Raji (cell line): ENCODE measurements at regions not wholly inside any gene's neighbourhood (a gene's known extent, or its start where the extent isn't known, plus 50 kb on each side); places are given as distances from the start of the nearest gene placed in this dataset.
A peak's percentile ranks its signal among the peaks of the same experiment; 100 is the strongest.

Experiments used
- POLR2A ChIP-seq: IDR thresholded peaks from 2 replicates; pipeline ENCODE4 v1.6.1; 2011; ENCODE audit warnings: low read depth, low read length, control low read depth; ENCODE audit not compliant: insufficient read depth

DNA sequence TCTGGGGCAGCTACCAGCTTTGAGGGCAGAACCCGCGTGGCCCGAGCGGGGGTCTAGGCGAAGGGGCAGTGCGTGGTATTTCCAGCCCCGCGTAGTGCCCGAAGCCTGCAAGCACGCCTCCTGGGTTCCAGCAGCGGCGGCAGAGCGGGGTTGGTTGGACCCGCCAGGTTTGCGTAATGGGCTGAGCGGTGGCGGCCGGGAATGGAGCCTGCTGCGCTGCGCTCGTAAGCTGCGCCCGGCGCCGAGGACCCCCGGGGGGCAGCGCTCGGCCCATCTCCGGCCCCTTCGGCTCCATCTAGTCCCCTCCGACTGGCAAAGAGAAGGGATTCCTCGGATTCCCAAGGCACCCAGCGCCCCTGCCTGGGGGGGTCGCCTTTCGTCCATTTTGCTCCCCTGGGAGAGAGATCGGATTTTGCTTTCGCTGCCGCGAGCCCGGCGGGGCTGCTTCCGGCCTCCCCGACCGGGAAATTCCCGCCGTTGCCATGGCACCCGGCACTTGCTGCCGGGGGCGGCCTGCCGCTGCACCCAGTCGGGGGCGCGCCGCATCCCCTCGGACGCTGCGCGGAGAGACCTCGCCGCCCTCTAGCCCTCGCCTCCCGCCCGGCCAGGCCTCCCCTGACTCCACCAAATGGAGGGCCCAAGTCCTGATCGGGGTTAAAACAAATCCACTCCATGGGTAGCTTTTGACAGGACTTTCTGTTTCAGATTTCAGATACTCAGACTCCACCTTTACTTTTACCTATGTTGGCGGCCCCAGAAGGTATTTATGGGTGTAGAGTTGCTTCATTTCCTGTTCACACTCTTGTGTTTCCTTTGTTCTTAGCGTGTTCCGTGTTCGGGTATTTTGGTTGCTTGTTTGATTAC lies 73.3 kb upstream of the NBPF9 start:
- 0 out of 2 replicates have a peak, but pooled peaks have one; percentile 26 for TF ChIP-seq POLR2A
